Liver (tissue), 8 donors: ENCODE measurements at regions not wholly inside any gene's neighbourhood (a gene's known extent, or its start where the extent isn't known, plus 50 kb on each side); places are given as distances from the start of the nearest gene placed in this dataset.

Experiments used
- DNase-seq: peaks from one replicate; pipeline ENCODE4 v3.0.0-alpha.2; 2017; ENCODE audit warnings: low spot score
- H3K27ac ChIP-seq, 2 donors: one replicate each; pipeline ENCODE4 v1.7.0; 2013; ENCODE audit warnings: inconsistent platforms in 2 of 2, low read length in 2 of 2, control low read depth in 1 of 2, low read depth in 1 of 2, mild to moderate bottlenecking in 1 of 2
- H3K27me3 ChIP-seq, 4 donors: one replicate each; pipeline versions ENCODE4 v1.6.1 to v1.7.0; 2013; ENCODE audit warnings: low read length in 3 of 4, inconsistent platforms in 1 of 4, mild to moderate bottlenecking in 1 of 4, moderate library complexity in 1 of 4; ENCODE audit not compliant: control insufficient read depth in 4 of 4, insufficient read depth in 4 of 4
- H3K36me3 ChIP-seq, 4 donors: one replicate each; pipeline versions ENCODE4 v1.6.1 to v1.7.0; 2013; ENCODE audit warnings: low read length in 3 of 4, mild to moderate bottlenecking in 3 of 4, low read depth in 1 of 4, moderate library complexity in 1 of 4; ENCODE audit not compliant: control insufficient read depth in 4 of 4, insufficient read depth in 3 of 4
- H3K4me1 ChIP-seq, 4 donors: one replicate each; pipeline versions ENCODE4 v1.6.1 to v1.7.0; 2013; ENCODE audit warnings: low read length in 3 of 4, mild to moderate bottlenecking in 3 of 4, moderate library complexity in 1 of 4; ENCODE audit not compliant: control insufficient read depth in 4 of 4, insufficient read depth in 4 of 4
- H3K4me3 ChIP-seq, 3 donors: one replicate each; pipeline versions ENCODE4 v1.6.1 to v1.7.0; 2013; ENCODE audit warnings: low read length in 3 of 3, control low read depth in 1 of 3, low read depth in 1 of 3, mild to moderate bottlenecking in 1 of 3
- H3K9ac ChIP-seq, 2 donors: one replicate each; pipeline ENCODE4 v1.7.0; 2013; ENCODE audit warnings: low read length in 2 of 2, mild to moderate bottlenecking in 2 of 2, moderate library complexity in 2 of 2, control low read depth in 1 of 2, low read depth in 1 of 2
- H3K9me3 ChIP-seq, 4 donors: one replicate each; pipeline versions ENCODE4 v1.6.1 to v1.7.0; 2013; ENCODE audit warnings: low read length in 3 of 4; ENCODE audit not compliant: control insufficient read depth in 4 of 4
- ATF3 ChIP-seq: IDR thresholded peaks from 2 replicates; pipeline ENCODE4 v1.6.1; 2016; ENCODE audit warnings: antibody characterized with exemption
- EGR1 ChIP-seq, 2 donors: IDR thresholded peaks; 2 replicates each; pipeline ENCODE4 v1.6.1; 2016 to 2018; ENCODE audit warnings: antibody characterized with exemption in 2 of 2, low read depth in 2 of 2
- HNF4G ChIP-seq: IDR thresholded peaks from 2 replicates; pipeline ENCODE4 v1.6.1; 2016; ENCODE audit warnings: antibody characterized with exemption
- JUND ChIP-seq, 2 donors: IDR thresholded peaks; 2 replicates each; pipeline ENCODE4 v1.6.1; 2016; ENCODE audit warnings: antibody characterized with exemption in 2 of 2
- MAX ChIP-seq: IDR thresholded peaks from 2 replicates; pipeline ENCODE4 v1.6.1; 2016; ENCODE audit warnings: antibody characterized with exemption
- RAD21 ChIP-seq, 2 donors: IDR thresholded peaks; 2 replicates each; pipeline ENCODE4 v1.6.1; 2016; ENCODE audit warnings: antibody characterized with exemption in 2 of 2, mild to moderate bottlenecking in 2 of 2
- RXRA ChIP-seq, 2 donors: IDR thresholded peaks; 2 replicates each; pipeline ENCODE4 v1.6.1; 2017 to 2018; ENCODE audit warnings: antibody characterized with exemption in 2 of 2, mild to moderate bottlenecking in 1 of 2
- SP1 ChIP-seq: IDR thresholded peaks from 2 replicates; pipeline ENCODE4 v1.6.1; 2018; ENCODE audit warnings: antibody characterized with exemption, mild to moderate bottlenecking
- ZBTB33 ChIP-seq: IDR thresholded peaks from 2 replicates; pipeline ENCODE4 v1.6.1; 2016; ENCODE audit warnings: antibody characterized with exemption
- WGBS: extraction: QIAGEN DNeasy Blood & Tissue Kit; methylation state at CpG from one replicate; pipeline ENCODE4 v1.1.7; 2013; 5-methylcytosine and 5-hydroxymethylcytosine counted together
- TF ChIP-seq, protein P1 (sequence below): fragments of 150-350 bp; IDR thresholded peaks from 2 replicates; pipeline ENCODE4 v1.5.1; 2017; ENCODE audit warnings: improper control_type of control experiment, low read depth, low read length; ENCODE audit not compliant: missing input control
- donor health status: healthy.
- donor health status: healthy.
- donor health status: healthy.
- donor health status: healthy.
- donor health status: healthy.

DNA sequence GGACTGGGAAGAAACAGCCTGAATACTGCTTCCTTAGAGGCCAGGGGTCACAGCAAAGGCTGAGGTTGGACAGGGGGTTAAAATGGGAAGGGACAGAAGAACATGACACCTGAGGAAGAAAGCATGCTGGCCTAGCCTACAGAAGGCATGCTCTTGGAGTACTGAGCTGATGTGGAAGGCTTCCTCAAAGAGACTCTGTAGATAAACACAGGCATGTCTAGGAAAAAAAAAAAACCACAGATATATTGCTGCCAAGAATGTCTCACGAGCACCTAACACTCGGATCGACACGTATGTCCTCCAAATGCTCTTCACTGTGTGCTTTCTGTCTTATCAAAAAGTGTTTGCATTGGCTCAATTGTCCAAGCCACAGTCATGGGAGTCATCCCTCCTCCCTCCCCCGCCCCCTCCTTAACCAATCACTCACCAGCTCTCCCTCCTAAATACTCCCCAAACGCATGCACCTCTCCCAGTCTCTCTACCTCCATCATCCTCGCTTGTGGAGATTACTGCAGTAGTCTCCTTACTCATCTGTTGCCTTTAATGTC is 101.1 kb upstream of the LRFN2 start:
- WGBS = 47% methylated on average over 7 of the region's 7 CpGs
- no peak overlapping the region for H3K9ac ChIP-seq
- H3K4me3 ChIP-seq = no peak overlapping the region
- H3K27me3 ChIP-seq = no peaks in the 10 kb centered on the region
- no peak for DNase-seq
- TF ChIP-seq EGR1 (IDR thresholded peaks at IDR 0.05; ENCODE audit: low read depth in 2 of 2) (no peak), JUND (IDR thresholded peaks at IDR 0.05) (no peak), HNF4G (no peak), ATF3 (no peak), RXRA (IDR thresholded peaks at IDR 0.05) (no peak)
- TF ChIP-seq, protein P1, sequence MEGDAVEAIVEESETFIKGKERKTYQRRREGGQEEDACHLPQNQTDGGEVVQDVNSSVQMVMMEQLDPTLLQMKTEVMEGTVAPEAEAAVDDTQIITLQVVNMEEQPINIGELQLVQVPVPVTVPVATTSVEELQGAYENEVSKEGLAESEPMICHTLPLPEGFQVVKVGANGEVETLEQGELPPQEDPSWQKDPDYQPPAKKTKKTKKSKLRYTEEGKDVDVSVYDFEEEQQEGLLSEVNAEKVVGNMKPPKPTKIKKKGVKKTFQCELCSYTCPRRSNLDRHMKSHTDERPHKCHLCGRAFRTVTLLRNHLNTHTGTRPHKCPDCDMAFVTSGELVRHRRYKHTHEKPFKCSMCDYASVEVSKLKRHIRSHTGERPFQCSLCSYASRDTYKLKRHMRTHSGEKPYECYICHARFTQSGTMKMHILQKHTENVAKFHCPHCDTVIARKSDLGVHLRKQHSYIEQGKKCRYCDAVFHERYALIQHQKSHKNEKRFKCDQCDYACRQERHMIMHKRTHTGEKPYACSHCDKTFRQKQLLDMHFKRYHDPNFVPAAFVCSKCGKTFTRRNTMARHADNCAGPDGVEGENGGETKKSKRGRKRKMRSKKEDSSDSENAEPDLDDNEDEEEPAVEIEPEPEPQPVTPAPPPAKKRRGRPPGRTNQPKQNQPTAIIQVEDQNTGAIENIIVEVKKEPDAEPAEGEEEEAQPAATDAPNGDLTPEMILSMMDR = no peak
- H3K36me3 ChIP-seq = no peaks in the 10 kb centered on the region
- H3K27ac ChIP-seq = no peak overlapping the region
- H3K4me1 ChIP-seq = no peaks in the 10 kb centered on the region
- peaks cover 3 to 10% (median 4%) of the 10 kb centered on the region in 4 donors for H3K9me3 ChIP-seq

- TF ChIP-seq MAX (no peak), ATF3 (no peak), ZBTB33 (no peak), RAD21 (IDR thresholded peaks at IDR 0.05) (no peak), SP1 (no peak)
- TF ChIP-seq, protein P1 = no peak
- no peaks in the 10 kb centered on the region for H3K27me3 ChIP-seq
- no peak overlapping the region for H3K27ac ChIP-seq
- no peaks in the 10 kb centered on the region for H3K36me3 ChIP-seq
- WGBS = 55% methylated on average over 6 of the region's 6 CpGs
- no peaks in the 10 kb centered on the region for H3K4me1 ChIP-seq
- no peak overlapping the region for H3K4me3 ChIP-seq
- DNase-seq = no peak
- peaks cover 3 to 10% (median 4%) of the 10 kb centered on the region in 4 donors for H3K9me3 ChIP-seq
- H3K9ac ChIP-seq = no peak overlapping the region
These were observed 98.7 kb upstream of the LRFN2 start for GRCh38 chr6:40685862-40686261.

DNA sequence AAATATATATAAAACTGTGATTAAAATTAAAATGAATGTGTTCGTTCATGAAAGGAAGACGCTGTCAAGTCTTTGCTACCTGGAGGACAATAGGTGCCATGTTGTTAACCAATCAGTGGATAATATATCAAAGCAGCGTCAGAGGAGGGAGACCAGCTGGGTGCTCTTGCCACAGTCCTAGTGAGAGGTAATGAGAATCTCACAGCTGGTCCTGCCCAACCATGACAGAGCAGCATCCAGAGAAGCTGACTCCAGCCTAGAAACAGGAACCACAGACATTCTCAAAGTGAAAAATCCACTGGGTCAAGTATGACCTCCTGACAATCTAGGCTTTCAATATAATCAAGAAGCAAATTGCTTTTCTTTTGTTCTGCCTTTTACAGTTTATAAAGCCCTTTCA is 94.5 kb upstream of the LRFN2 start:
- whole genome bisulfite sequencing = 79% methylated on average over 3 of the region's 3 CpGs
- H3K36me3 ChIP-seq = no peaks in the 10 kb centered on the region
- H3K27me3 ChIP-seq = peaks cover 0 to 2% (median 0%) of the 10 kb centered on the region in 4 donors
- no peak overlapping the region for H3K27ac ChIP-seq
- no peak for DNase-seq
- H3K4me1 ChIP-seq = no peaks in the 10 kb centered on the region
- TF ChIP-seq JUND (IDR thresholded peaks at IDR 0.05) = no peak
- TF ChIP-seq ZBTB33 = no peak
- TF ChIP-seq ATF3 = no peak
- TF ChIP-seq HNF4G = no peak
- H3K9me3 ChIP-seq = peaks cover 3 to 16% (median 4%) of the 10 kb centered on the region in 4 donors
- no peak overlapping the region for H3K9ac ChIP-seq
- no peak overlapping the region for H3K4me3 ChIP-seq
